ENCODE measurements at regions not wholly inside any gene's neighbourhood (a gene's known extent, or its start where the extent isn't known, plus 50 kb on each side); places are given as distances from the start of the nearest gene placed in this dataset.

DNA sequence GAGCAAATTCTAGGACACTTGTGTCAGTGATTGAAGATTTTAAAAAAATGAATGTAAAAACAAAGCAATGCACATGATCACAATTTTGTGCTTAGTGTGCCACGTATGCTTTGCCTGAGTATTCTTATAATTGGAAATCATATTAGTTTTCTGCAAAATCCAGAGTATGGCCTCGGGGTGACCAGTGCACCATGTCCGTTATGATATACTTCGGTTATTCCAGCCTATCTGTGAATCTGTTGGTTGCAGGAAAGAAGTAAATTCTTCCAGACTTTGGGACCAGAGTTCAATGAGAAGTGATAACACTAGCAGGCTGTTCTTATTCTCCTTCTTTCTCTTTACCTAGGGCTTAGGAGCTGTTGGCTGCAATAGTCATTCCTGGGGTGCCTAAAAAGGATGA lies 152.0 kb upstream of the TMC3 start:
- TF ChIP-seq FOXK1 (CRISPR knock-in tag; IDR thresholded peaks at IDR 0.05; ENCODE audit: borderline replicate concordance) (no peak), GABPA (tag; conservative IDR thresholded peaks at IDR 0.05; ENCODE audit: low read depth) (no peak)
